GM12865 (cell line): ENCODE measurements at regions not wholly inside any gene's neighbourhood (a gene's known extent, or its start where the extent isn't known, plus 50 kb on each side); places are given as distances from the start of the nearest gene placed in this dataset.
"Not testable (repeated sequence)": the region's sequence is repeated elsewhere in the genome, so short reads cannot be mapped to it uniquely, and the experiment has no call there.

Experiments used
- DNase-seq: peaks from one replicate; pipeline ENCODE4 v3.0.0; 2010; ENCODE audit warnings: low read depth
- H3K4me3 ChIP-seq: 2 replicates; pipeline ENCODE4 v1.5.1; 2011; ENCODE audit warnings: mild to moderate bottlenecking, low read depth, low read length, control low read depth
- TF ChIP-seq, protein P1 (sequence below): IDR thresholded peaks from 2 replicates; pipeline ENCODE4 v1.5.1; 2011; ENCODE audit warnings: low read length, control low read depth, low read depth, inconsistent platforms; ENCODE audit not compliant: insufficient read depth; ENCODE audit errors: missing control alignments

- TF ChIP-seq, protein P1, sequence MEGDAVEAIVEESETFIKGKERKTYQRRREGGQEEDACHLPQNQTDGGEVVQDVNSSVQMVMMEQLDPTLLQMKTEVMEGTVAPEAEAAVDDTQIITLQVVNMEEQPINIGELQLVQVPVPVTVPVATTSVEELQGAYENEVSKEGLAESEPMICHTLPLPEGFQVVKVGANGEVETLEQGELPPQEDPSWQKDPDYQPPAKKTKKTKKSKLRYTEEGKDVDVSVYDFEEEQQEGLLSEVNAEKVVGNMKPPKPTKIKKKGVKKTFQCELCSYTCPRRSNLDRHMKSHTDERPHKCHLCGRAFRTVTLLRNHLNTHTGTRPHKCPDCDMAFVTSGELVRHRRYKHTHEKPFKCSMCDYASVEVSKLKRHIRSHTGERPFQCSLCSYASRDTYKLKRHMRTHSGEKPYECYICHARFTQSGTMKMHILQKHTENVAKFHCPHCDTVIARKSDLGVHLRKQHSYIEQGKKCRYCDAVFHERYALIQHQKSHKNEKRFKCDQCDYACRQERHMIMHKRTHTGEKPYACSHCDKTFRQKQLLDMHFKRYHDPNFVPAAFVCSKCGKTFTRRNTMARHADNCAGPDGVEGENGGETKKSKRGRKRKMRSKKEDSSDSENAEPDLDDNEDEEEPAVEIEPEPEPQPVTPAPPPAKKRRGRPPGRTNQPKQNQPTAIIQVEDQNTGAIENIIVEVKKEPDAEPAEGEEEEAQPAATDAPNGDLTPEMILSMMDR = no peak
- no peak overlapping the region for H3K4me3 ChIP-seq
These were observed 307.9 kb downstream of the RPIA start for GRCh38 chr2:88999365-88999764.

GRCh38 chr2:89000235-89000634 is 308.8 kb downstream of the RPIA start:
- DNase-seq = no peak
- TF ChIP-seq, protein P1 = no peak
- no peak overlapping the region for H3K4me3 ChIP-seq

More at GRCh38 chr2:88999365-88999764, 307.9 kb downstream of the RPIA start:
- DNase-seq = no peak

GRCh38 chr2:89004238-89004637 is 312.8 kb downstream of the RPIA start:
- not testable (repeated sequence) for DNase-seq, H3K4me3 ChIP-seq

GRCh38 chr2:89020566-89020965 is 329.1 kb downstream of the RPIA start:
- H3K4me3 ChIP-seq, DNase-seq: not testable (repeated sequence)

- not testable (repeated sequence) for H3K4me3 ChIP-seq, DNase-seq
These were observed 334.8 kb downstream of the RPIA start for GRCh38 chr2:89026296-89026695.

DNA sequence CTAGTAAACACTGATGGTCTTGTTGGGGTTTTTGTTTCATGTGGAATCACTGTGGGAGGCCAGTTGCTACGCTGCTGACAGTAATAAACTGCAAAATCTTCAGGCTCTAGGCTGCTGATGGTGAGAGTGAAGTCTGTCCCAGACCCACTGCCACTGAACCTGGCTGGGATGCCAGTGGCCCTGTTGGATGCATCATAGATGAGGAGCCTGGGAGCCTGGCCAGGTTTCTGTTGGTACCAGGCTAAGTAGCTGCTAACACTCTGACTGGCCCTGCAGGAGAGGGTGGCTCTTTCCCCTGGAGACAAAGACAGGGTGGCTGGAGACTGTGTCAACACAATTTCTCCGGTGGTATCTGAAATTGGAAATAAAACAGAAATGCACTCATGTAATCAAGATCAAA is 335.6 kb downstream of the RPIA start:
- not testable (repeated sequence) for H3K4me3 ChIP-seq, DNase-seq

- DNase-seq, H3K4me3 ChIP-seq: not testable (repeated sequence)
These were observed 336.1 kb downstream of the RPIA start for GRCh38 chr2:89027536-89027935.

DNA sequence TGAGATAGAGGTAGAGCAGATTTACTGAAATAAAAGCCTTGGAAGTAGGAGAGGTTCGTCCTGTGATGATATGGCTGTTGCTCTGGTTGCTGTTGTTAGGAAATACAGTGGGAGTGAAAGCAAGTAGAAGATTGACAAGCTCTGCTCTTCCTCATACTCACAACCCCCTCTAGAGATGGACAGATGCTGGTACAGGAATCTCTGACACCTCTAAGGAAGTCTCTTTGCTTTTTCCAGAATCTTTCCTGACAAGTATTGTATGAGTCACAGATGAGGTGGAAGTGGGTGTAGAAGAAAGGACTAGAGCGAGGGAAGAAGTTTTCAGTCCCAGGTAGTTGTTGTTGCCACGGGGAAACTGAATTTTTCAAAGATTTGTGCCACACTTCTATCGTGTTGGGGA is 337.8 kb downstream of the RPIA start:
- H3K4me3 ChIP-seq, DNase-seq: not testable (repeated sequence)

GRCh38 chr2:89048138-89049066 is 356.9 kb downstream of the RPIA start:
- TF ChIP-seq, protein P1 = peak; percentile 43
- peak; percentile 35 for DNase-seq

GRCh38 chr2:89058616-89059015 is 367.1 kb downstream of the RPIA start:
- H3K4me3 ChIP-seq, DNase-seq: not testable (repeated sequence)

More at GRCh38 chr2:89048138-89049066, 356.9 kb downstream of the RPIA start:
- H3K4me3 ChIP-seq = not testable (repeated sequence)

DNA sequence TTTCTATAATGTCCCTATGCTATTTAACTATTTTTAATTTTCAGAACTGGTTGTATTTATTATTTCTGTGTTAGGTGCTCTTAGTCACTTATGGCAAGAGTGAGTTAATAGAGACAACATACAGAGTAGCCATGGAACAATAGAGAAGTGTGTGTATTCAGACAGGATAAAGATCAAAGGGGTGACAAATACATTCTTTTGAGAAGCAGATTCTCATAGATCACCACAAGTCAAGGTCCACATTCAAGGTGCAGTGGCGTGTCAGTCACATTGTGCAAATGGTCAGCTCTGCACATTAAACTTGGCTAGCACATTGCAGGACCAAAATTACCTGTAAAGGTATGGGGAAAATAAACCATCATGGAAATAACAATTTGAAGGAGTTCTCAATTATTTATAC is 369.7 kb downstream of the RPIA start:
- not testable (repeated sequence) for H3K4me3 ChIP-seq, DNase-seq

DNA sequence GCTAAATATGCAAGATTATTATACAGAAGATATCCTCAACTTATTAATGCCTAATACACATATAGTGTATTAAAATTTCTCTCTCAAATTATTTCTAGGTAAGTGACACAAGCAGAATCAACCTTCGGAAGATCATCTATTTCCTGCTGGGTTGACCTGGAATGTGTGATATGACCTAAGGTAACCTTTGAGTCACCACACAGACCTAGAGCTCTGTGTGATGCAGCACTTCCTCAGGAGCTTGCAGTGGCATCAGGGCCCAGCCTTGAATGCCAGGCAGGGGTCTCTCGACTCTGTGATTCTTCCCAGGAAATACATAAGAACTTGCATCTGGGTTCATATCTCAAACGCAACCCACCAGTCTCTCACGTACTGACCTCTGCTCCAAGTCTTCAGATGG is 385.3 kb downstream of the RPIA start:
- DNase-seq, H3K4me3 ChIP-seq: not testable (repeated sequence)

DNA sequence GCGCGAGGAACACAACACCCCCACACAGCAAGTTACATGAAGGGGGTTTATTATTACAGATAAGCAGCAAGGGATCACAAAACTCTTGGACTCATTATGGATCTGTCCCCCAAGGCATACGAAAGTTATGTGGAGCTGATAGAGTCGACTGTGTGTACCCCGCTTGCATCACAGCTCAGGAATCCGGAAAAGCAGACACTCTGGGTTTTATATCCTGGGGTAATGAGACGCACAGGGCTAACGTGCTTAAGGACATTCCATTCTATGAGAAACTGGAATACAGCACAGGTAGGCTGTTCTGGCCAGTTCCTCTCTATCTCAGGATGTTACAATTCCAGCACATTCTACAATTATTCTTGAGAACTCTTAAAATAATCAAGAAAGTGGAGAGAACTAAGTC is 401.4 kb downstream of the RPIA start:
- not testable (repeated sequence) for DNase-seq, H3K4me3 ChIP-seq

DNA sequence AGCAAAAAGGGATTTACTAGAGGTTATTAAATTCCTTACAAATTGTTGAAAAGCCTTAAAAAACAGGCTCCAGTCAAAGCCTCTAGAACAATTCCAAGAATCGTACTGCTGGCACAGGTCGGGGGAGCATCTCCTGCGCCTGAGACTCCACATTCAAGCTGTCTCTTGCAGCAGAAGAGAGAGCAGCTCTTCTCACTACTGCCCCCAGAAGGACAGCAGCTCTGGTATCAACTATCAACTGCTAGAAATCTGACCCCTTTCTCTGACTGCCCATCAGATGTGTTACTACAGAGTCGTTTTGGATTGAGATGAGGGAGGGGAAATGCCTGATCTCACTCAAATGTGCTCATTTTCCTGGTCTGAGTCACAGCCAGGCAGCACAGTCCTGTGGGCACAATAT is 403.6 kb downstream of the RPIA start:
- not testable (repeated sequence) for H3K4me3 ChIP-seq, DNase-seq

GRCh38 chr2:89102587-89102986 is 411.1 kb downstream of the RPIA start:
- DNase-seq, H3K4me3 ChIP-seq: not testable (repeated sequence)
